Loucy (cell line): ENCODE measurements at regions not wholly inside any gene's neighbourhood (a gene's known extent, or its start where the extent isn't known, plus 50 kb on each side); places are given as distances from the start of the nearest gene placed in this dataset.

Experiments
- CTCF ChIP-seq: fragments of 200-600 bp; sonication (generic); conservative IDR thresholded peaks from 2 replicates; pipeline ENCODE4 v1.5.1; 2014; ENCODE audit warnings: mild to moderate bottlenecking, antibody characterized with exemption, low read length
- EZH2phosphoT487 ChIP-seq: fragments of 200-600 bp; IDR thresholded peaks from 2 replicates; pipeline ENCODE4 v1.6.1; 2018; ENCODE audit warnings: antibody characterized with exemption, mild to moderate bottlenecking, moderate library complexity, borderline replicate concordance

- TF ChIP-seq CTCF (no peak), EZH2phosphoT487 (no peak)
Observed at GRCh38 chr5:119792161-119792799, 162.9 kb downstream of the FAM170A start.
